ENCODE measurements at regions not wholly inside any gene's neighbourhood (a gene's known extent, or its start where the extent isn't known, plus 50 kb on each side); places are given as distances from the start of the nearest gene placed in this dataset.

GRCh38 chr3:177514611-177515499 lies 317.6 kb upstream of the TBL1XR1 start:
- no peak overlapping the region for H3K4me3 ChIP-seq (replicated peaks; ENCODE audit: low read depth, low read length)
- no peak for DNase-seq (ENCODE audit: low read depth)
- TF ChIP-seq CTCF (IDR thresholded peaks at IDR 0.05; ENCODE audit: low read length, missing control alignments) = no peak

GRCh38 chr3:177515786-177516157 lies 318.5 kb upstream of the TBL1XR1 start:
- TF ChIP-seq CTCF (IDR thresholded peaks at IDR 0.05; ENCODE audit: low read length, missing control alignments) = no peak
- no peak for DNase-seq (ENCODE audit: low read depth)
- H3K4me3 ChIP-seq (replicated peaks; ENCODE audit: low read depth, low read length) = no peak overlapping the region

- peak; percentile 97 for DNase-seq (ENCODE audit: low read depth)
- H3K4me3 ChIP-seq (replicated peaks; ENCODE audit: low read depth, low read length) = no peak overlapping the region
- TF ChIP-seq CTCF (IDR thresholded peaks at IDR 0.05; ENCODE audit: low read length, missing control alignments) = no peak
Observed at GRCh38 chr3:177516158-177517011, 319.1 kb upstream of the TBL1XR1 start.

- TF ChIP-seq CTCF (IDR thresholded peaks at IDR 0.05; ENCODE audit: low read length, missing control alignments) = no peak
- H3K4me3 ChIP-seq (replicated peaks; ENCODE audit: low read depth, low read length) = no peak overlapping the region
- no peak for DNase-seq (ENCODE audit: low read depth)
Observed at GRCh38 chr3:177517906-177518305, 320.6 kb upstream of the TBL1XR1 start.

- TF ChIP-seq CTCF (IDR thresholded peaks at IDR 0.05; ENCODE audit: low read length, missing control alignments) = no peak
- DNase-seq (ENCODE audit: low read depth) = no peak
- no peak overlapping the region for H3K4me3 ChIP-seq (replicated peaks; ENCODE audit: low read depth, low read length)
Observed at GRCh38 chr3:177519588-177519987, 322.3 kb upstream of the TBL1XR1 start.

- no peak for DNase-seq (ENCODE audit: low read depth)
- no peak for TF ChIP-seq CTCF (IDR thresholded peaks at IDR 0.05; ENCODE audit: low read length, missing control alignments)
- H3K4me3 ChIP-seq (replicated peaks; ENCODE audit: low read depth, low read length) = no peak overlapping the region
Observed at GRCh38 chr3:177521305-177521704, 324.0 kb upstream of the TBL1XR1 start.

All from fibroblast of pulmonary artery (primary cell).